HCT116 (cell line): ENCODE measurements at regions not wholly inside any gene's neighbourhood (a gene's known extent, or its start where the extent isn't known, plus 50 kb on each side); places are given as distances from the start of the nearest gene placed in this dataset.

Experiments used
- ATAC-seq: fragments of 200-7000 bp; cut with Tn5 transposase; 2 replicates; pipeline ENCODE4 v1.9.1; 2020; ENCODE audit warnings: mild to moderate bottlenecking, moderate library complexity
- BruUV-seq: library from RNA; stranded (reverse); fragments of 400-500 nt; replicated peaks from 2 replicates; lab custom pipeline; 2021; lab: Mats Ljungman, UMichigan
- CTCF ChIA-PET: fragments of 300-600 bp; sonication (Branson Sonifier 250); formaldehyde crosslinking; loops from one replicate; lab custom pipeline; 2021; ENCODE audit warnings: antibody characterized with exemption; lab: Charles Lee
- POLR2A ChIA-PET: fragments of 300-600, 350-600 bp; sonication (Branson Sonifier 250); formaldehyde crosslinking; loops from one replicate; lab custom pipeline; 2021; ENCODE audit warnings: antibody characterized with exemption; lab: Charles Lee
- RAD21 ChIA-PET, 2 experiments: fragments of 300-600 bp; sonication (Branson Sonifier 250); formaldehyde crosslinking; loops; one replicate each; lab custom pipeline; 2023; ENCODE audit warnings: low total read pairs in 2 of 2; ENCODE audit not compliant: uncharacterized antibody in 2 of 2, unreplicated experiment in 2 of 2, low non-redundant PET in 1 of 2; lab: Charles Lee
- DNase-seq: peaks from one replicate; pipeline ENCODE4 v3.0.0-alpha.2; 2010; ENCODE audit warnings: low read depth, low spot score
- H2AFZ ChIP-seq: fragments of 200-600 bp; shearing (Covaris generic), sonication (generic); 2 replicates; pipeline ENCODE4 v1.6.1; 2017; ENCODE audit warnings: low read depth, mixed run types, mixed read lengths, antibody characterized with exemption, low read length; ENCODE audit not compliant: poor library complexity, severe bottlenecking
- H3K27ac ChIP-seq: 2 replicates; pipeline ENCODE4 v1.5.1; 2012; ENCODE audit warnings: low read depth, low read length
- H3K27me3 ChIP-seq: fragments of 200-600 bp; sonication (generic); 2 replicates; pipeline ENCODE4 v1.6.1; 2016; ENCODE audit warnings: mixed run types, low read length, mixed read lengths; ENCODE audit not compliant: insufficient read depth
- H3K36me3 ChIP-seq, 2 experiments: fragments of 200-500 bp in 1 of 2; fragments of 200-600 bp in 1 of 2; sonication (Bioruptor generic) in 1 of 2; sonication (generic) in 1 of 2; 2 replicates each; pipeline versions ENCODE4 v1.5.1 to v1.6.1; 2014 to 2016; ENCODE audit warnings: low read length in 2 of 2, inconsistent platforms in 1 of 2, mixed read lengths in 1 of 2, mixed run types in 1 of 2; ENCODE audit not compliant: insufficient read depth in 2 of 2, control insufficient read depth in 1 of 2
- H3K4me1 ChIP-seq, 2 experiments: fragments of 200-600 bp in 1 of 2; sonication (generic) in 1 of 2; 2 replicates each; pipeline versions ENCODE4 v1.5.1 to v1.6.1; 2012 to 2017; ENCODE audit warnings: low read length in 2 of 2, inconsistent platforms in 1 of 2, mild to moderate bottlenecking in 1 of 2, mixed read lengths in 1 of 2, mixed run types in 1 of 2, moderate library complexity in 1 of 2; ENCODE audit not compliant: insufficient read depth in 2 of 2, control insufficient read depth in 1 of 2
- H3K4me2 ChIP-seq: fragments of 200-600 bp; sonication (generic); 2 replicates; pipeline ENCODE4 v1.6.1; 2017; ENCODE audit warnings: mixed run types, low read length, mixed read lengths
- H3K4me3 ChIP-seq, 2 experiments: fragments of 200-600 bp in 1 of 2; sonication (generic) in 1 of 2; replicated peaks in 1 of 2; 2 replicates each; pipeline ENCODE4 v1.5.1; 2011 to 2016; ENCODE audit warnings: low read length in 2 of 2, control low read depth in 1 of 2, low read depth in 1 of 2, mild to moderate bottlenecking in 1 of 2, mixed read lengths in 1 of 2, mixed run types in 1 of 2
- H3K79me2 ChIP-seq: fragments of 200-600 bp; sonication (generic); 2 replicates; pipeline ENCODE4 v1.6.1; 2017; ENCODE audit warnings: mild to moderate bottlenecking, mixed run types, low read length, moderate library complexity, mixed read lengths; ENCODE audit not compliant: insufficient read depth
- H3K9ac ChIP-seq: fragments of 200-600 bp; sonication (generic); 2 replicates; pipeline ENCODE4 v1.6.1; 2016; ENCODE audit warnings: low read length, mixed read lengths
- H3K9me2 ChIP-seq: fragments of 200-600 bp; sonication (generic), shearing (Covaris generic); 2 replicates; pipeline ENCODE4 v1.6.1; 2017; ENCODE audit warnings: mixed run types, mild to moderate bottlenecking, moderate library complexity; ENCODE audit not compliant: insufficient read depth
- H3K9me3 ChIP-seq, 2 experiments: fragments of 200-500 bp in 1 of 2; fragments of 200-600 bp in 1 of 2; sonication (Bioruptor generic) in 1 of 2; sonication (generic) in 1 of 2; 2 replicates each; pipeline ENCODE4 v1.6.1; 2014 to 2017; ENCODE audit warnings: low read length in 2 of 2, mixed read lengths in 2 of 2, inconsistent platforms in 1 of 2, low read depth in 1 of 2, mild to moderate bottlenecking in 1 of 2, mixed run types in 1 of 2, moderate library complexity in 1 of 2; ENCODE audit not compliant: control insufficient read depth in 1 of 2, insufficient read depth in 1 of 2
- H4K20me1 ChIP-seq: fragments of 200-600 bp; sonication (generic), shearing (Covaris generic); 2 replicates; pipeline ENCODE4 v1.6.1; 2017; ENCODE audit warnings: mixed run types, mild to moderate bottlenecking, moderate library complexity; ENCODE audit not compliant: insufficient read depth
- CEBPB ChIP-seq: IDR thresholded peaks from 2 replicates; pipeline ENCODE4 v1.6.1; 2012; ENCODE audit warnings: low read depth
- CTCF ChIP-seq, 3 experiments: fragments of 200-600 bp in 1 of 3; sonication (generic) in 1 of 3; IDR thresholded peaks in 2 of 3; conservative IDR thresholded peaks in 1 of 3; 2 replicates each; pipeline ENCODE4 v1.5.1; 2012 to 2017; ENCODE audit warnings: low read depth in 2 of 3, low read length in 2 of 3, antibody characterized with exemption in 1 of 3, borderline replicate concordance in 1 of 3, control low read depth in 1 of 3, mild to moderate bottlenecking in 1 of 3, mixed read lengths in 1 of 3, mixed run types in 1 of 3, moderate library complexity in 1 of 3; ENCODE audit not compliant: insufficient read depth in 1 of 3
- EGR1 ChIP-seq: IDR thresholded peaks from 2 replicates; pipeline ENCODE4 v1.6.1; 2012; ENCODE audit warnings: low read depth
- ELF1 ChIP-seq: IDR thresholded peaks from 2 replicates; pipeline ENCODE4 v1.6.1; 2012; ENCODE audit warnings: low read depth, borderline replicate concordance
- EZH2phosphoT487 ChIP-seq: fragments of 200-600 bp; IDR thresholded peaks from 2 replicates; pipeline ENCODE4 v1.6.1; 2018; ENCODE audit warnings: antibody characterized with exemption, borderline replicate concordance
- FOSL1 ChIP-seq: IDR thresholded peaks from 2 replicates; pipeline ENCODE4 v1.6.1; 2012; ENCODE audit warnings: low read depth
- POLR2A ChIP-seq: IDR thresholded peaks from 2 replicates; pipeline ENCODE4 v1.7.0; 2011; ENCODE audit warnings: borderline replicate concordance; ENCODE audit not compliant: insufficient read depth, insufficient read length; ENCODE audit errors: extremely low read depth
- POLR2AphosphoS5 ChIP-seq: IDR thresholded peaks from 2 replicates; pipeline ENCODE4 v1.6.1; 2011; ENCODE audit warnings: mild to moderate bottlenecking, low read depth, low read length, moderate library complexity
- REST ChIP-seq: IDR thresholded peaks from 2 replicates; pipeline ENCODE4 v1.6.1; 2012; ENCODE audit warnings: low read depth
- SP1 ChIP-seq: IDR thresholded peaks from 2 replicates; pipeline ENCODE4 v1.6.1; 2012; ENCODE audit warnings: low read depth
- SRF ChIP-seq: IDR thresholded peaks from 2 replicates; pipeline ENCODE4 v1.6.1; 2012; ENCODE audit warnings: low read depth
- YY1 ChIP-seq: IDR thresholded peaks from 2 replicates; pipeline ENCODE4 v1.6.1; 2011; ENCODE audit warnings: low read length, low read depth, moderate library complexity, mild to moderate bottlenecking; ENCODE audit not compliant: insufficient replicate concordance; ENCODE audit errors: extremely low read depth
- ZBTB33 ChIP-seq: IDR thresholded peaks from 2 replicates; pipeline ENCODE4 v1.6.1; 2011; ENCODE audit warnings: mild to moderate bottlenecking, low read length, moderate library complexity; ENCODE audit not compliant: insufficient replicate concordance; ENCODE audit errors: extremely low read depth
- intact Hi-C: fragments of 100-400 bp; cut with micrococcal nuclease; formaldehyde crosslinking; loops from 2 replicates; pipeline ENCODE4 v1.10.0; 2022
- TF ChIP-seq, protein P1 (sequence below): IDR thresholded peaks from 2 replicates; pipeline ENCODE4 v1.6.1; 2012

- ATAC-seq (no peak), DNase-seq (no peak)
- H3K4me1 ChIP-seq: no peaks in the 10 kb centered on the region
- RAD21 ChIA-PET: no interaction called here
- no peak overlapping the region for H3K4me3 ChIP-seq
- intact Hi-C loops: no loop called here
- BruUV-seq: no TSS peak
- H3K79me2 ChIP-seq: no peaks in the 10 kb centered on the region
- no peak overlapping the region for H2AFZ ChIP-seq
- CTCF ChIA-PET: no interaction called here
- TF ChIP-seq FOSL1 (no peak), ZBTB33 (no peak)
- no peaks in the 10 kb centered on the region for H3K9me2 ChIP-seq
- no peaks in the 10 kb centered on the region for H3K9me3 ChIP-seq
- no peak overlapping the region for H3K27ac ChIP-seq
- H3K9ac ChIP-seq: no peak overlapping the region
- H3K4me2 ChIP-seq: no peak overlapping the region
- no peaks in the 10 kb centered on the region for H3K27me3 ChIP-seq
- POLR2A ChIA-PET: no interaction called here
- no peaks in the 10 kb centered on the region for H4K20me1 ChIP-seq
- no peaks in the 10 kb centered on the region for H3K36me3 ChIP-seq
These were observed 563.3 kb upstream of the SYNCRIP start for GRCh38 chr6:86205980-86206379.

- Histone ChIP-seq H3K27ac (no peak overlapping the region), H2AFZ (no peak overlapping the region), H4K20me1 (no peaks in the 10 kb centered on the region), H3K36me3 (no peaks in the 10 kb centered on the region), H3K9ac (no peak overlapping the region), H3K4me3 (no peak overlapping the region), H3K4me1 (no peaks in the 10 kb centered on the region), H3K9me3 (no peaks in the 10 kb centered on the region), H3K27me3 (no peaks in the 10 kb centered on the region), H3K9me2 (no peaks in the 10 kb centered on the region), H3K79me2 (no peaks in the 10 kb centered on the region), H3K4me2 (no peak overlapping the region)
- ATAC-seq (no peak), DNase-seq (no peak)
- RAD21 ChIA-PET: no interaction called here
- POLR2A ChIA-PET: no interaction called here
- intact Hi-C loops: no loop called here
- BruUV-seq: no TSS peak
- CTCF ChIA-PET: no interaction called here
- TF ChIP-seq EZH2phosphoT487 (no peak), FOSL1 (no peak), CTCF (IDR thresholded peaks at IDR 0.05 in 2 of 3, conservative IDR thresholded peaks at IDR 0.05 in 1 of 3; ENCODE audit: borderline replicate concordance in 1 of 3, insufficient read depth in 1 of 3, low read depth in 2 of 3, low read length in 2 of 3) (no peak), REST (no peak), SRF (no peak), YY1 (no peak), CEBPB (no peak), ELF1 (no peak), POLR2A (no peak), EGR1 (no peak), SP1 (no peak), POLR2AphosphoS5 (no peak)
- TF ChIP-seq, protein P1, sequence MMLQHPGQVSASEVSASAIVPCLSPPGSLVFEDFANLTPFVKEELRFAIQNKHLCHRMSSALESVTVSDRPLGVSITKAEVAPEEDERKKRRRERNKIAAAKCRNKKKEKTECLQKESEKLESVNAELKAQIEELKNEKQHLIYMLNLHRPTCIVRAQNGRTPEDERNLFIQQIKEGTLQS: no peak
These were observed 560.4 kb upstream of the SYNCRIP start for GRCh38 chr6:86203044-86203443.
